MM.1S (cell line): ENCODE measurements at regions not wholly inside any gene's neighbourhood (a gene's known extent, or its start where the extent isn't known, plus 50 kb on each side); places are given as distances from the start of the nearest gene placed in this dataset.

Experiments used
- CTCF ChIP-seq: fragments of 300-600 bp; sonication (generic); IDR thresholded peaks from 2 replicates; pipeline ENCODE4 v1.5.1; 2016; ENCODE audit warnings: antibody characterized with exemption, low read length, mixed read lengths
- EZH2 ChIP-seq: fragments of 300-600 bp; sonication (generic); optimal IDR thresholded peaks from 2 replicates; pipeline ENCODE3; 2017; ENCODE audit warnings: low read depth, mild to moderate bottlenecking, antibody characterized with exemption, low read length, mixed read lengths
- EZH2phosphoT487 ChIP-seq: fragments of 300-600 bp; sonication (generic); IDR thresholded peaks from 2 replicates; pipeline ENCODE4 v1.6.1; 2018; ENCODE audit warnings: antibody characterized with exemption, low read length

- TF ChIP-seq CTCF: no peak
- TF ChIP-seq EZH2phosphoT487: no peak
- TF ChIP-seq EZH2: no peak
Measured at GRCh38 chr10:10755490-10755889, 262.2 kb upstream of the CELF2 start.
